Sigmoid colon (tissue), 4 donors: ENCODE measurements at regions not wholly inside any gene's neighbourhood (a gene's known extent, or its start where the extent isn't known, plus 50 kb on each side); places are given as distances from the start of the nearest gene placed in this dataset.

Source experiments
- POLR2A ChIP-seq, 2 donors: fragments of 450-650 bp; IDR thresholded peaks; one replicate each; pipeline ENCODE4 v1.6.1; 2016; ENCODE audit warnings: antibody characterized with exemption in 2 of 2, mild to moderate bottlenecking in 2 of 2, moderate library complexity in 2 of 2
- POLR2AphosphoS5 ChIP-seq, 4 donors: sonication (generic); formaldehyde crosslinking; IDR thresholded peaks; one replicate each; pipeline ENCODE4 v1.6.1; 2017; ENCODE audit warnings: antibody characterized with exemption in 4 of 4
- TF ChIP-seq, protein P1 (sequence below), 4 experiments: fragments of 450-650 bp in 3 of 4; fragments of 200-600 bp in 1 of 4; IDR thresholded peaks; one replicate each; pipeline ENCODE4 v1.5.1; 2016 to 2019; ENCODE audit warnings: antibody characterized with exemption in 4 of 4, mild to moderate bottlenecking in 3 of 4, moderate library complexity in 2 of 4

DNA sequence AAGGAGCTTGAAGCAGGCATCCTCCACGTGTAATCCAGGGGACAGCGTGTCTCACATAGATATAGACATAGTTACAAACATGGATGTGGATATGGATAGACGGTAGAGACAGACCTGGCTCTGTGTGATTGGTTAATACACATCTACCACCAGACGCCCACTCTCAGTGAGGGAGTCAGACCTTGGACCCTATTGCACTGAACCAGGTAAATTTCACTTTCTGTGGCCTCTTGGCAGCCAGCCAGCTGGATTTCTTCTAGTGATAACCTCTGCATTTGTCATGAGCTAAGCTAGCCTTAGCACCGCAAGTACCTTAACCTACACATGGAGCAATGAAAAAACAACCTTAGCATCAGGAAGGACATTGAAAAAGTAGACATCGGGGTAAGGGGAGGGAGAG, 79.2 kb upstream of the ACSL4 start:
- no peak for TF ChIP-seq POLR2AphosphoS5 (IDR thresholded peaks at IDR 0.05)
- TF ChIP-seq, protein P1, sequence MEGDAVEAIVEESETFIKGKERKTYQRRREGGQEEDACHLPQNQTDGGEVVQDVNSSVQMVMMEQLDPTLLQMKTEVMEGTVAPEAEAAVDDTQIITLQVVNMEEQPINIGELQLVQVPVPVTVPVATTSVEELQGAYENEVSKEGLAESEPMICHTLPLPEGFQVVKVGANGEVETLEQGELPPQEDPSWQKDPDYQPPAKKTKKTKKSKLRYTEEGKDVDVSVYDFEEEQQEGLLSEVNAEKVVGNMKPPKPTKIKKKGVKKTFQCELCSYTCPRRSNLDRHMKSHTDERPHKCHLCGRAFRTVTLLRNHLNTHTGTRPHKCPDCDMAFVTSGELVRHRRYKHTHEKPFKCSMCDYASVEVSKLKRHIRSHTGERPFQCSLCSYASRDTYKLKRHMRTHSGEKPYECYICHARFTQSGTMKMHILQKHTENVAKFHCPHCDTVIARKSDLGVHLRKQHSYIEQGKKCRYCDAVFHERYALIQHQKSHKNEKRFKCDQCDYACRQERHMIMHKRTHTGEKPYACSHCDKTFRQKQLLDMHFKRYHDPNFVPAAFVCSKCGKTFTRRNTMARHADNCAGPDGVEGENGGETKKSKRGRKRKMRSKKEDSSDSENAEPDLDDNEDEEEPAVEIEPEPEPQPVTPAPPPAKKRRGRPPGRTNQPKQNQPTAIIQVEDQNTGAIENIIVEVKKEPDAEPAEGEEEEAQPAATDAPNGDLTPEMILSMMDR (IDR thresholded peaks at IDR 0.05): no peak
- TF ChIP-seq POLR2A (IDR thresholded peaks at IDR 0.05): no peak
